ENCODE measurements at regions not wholly inside any gene's neighbourhood (a gene's known extent, or its start where the extent isn't known, plus 50 kb on each side); places are given as distances from the start of the nearest gene placed in this dataset.
"Not testable (repeated sequence)": the region's sequence is repeated elsewhere in the genome, so short reads cannot be mapped to it uniquely, and the experiment has no call there.

GRCh38 chr10:35933491-35933890, 291.4 kb upstream of the FZD8 start:
- intact Hi-C loops (cut with DNase I) = no loop called here
- TF ChIP-seq CTCF (IDR thresholded peaks at IDR 0.05) (no peak), POLR2A (IDR thresholded peaks at IDR 0.05) (no peak)
- ATAC-seq = no peak
- Histone ChIP-seq H3K27me3 (no peaks in the 10 kb centered on the region), H3K36me3 (replicated peaks in 1 of 2; ENCODE audit: insufficient read depth in 1 of 2, low read depth in 2 of 2) (no peaks in the 10 kb centered on the region), H3K27ac (no peak overlapping the region), H3K4me1 (no peaks in the 10 kb centered on the region), H3K9me3 (no peaks in the 10 kb centered on the region), H3K4me3 (no peak overlapping the region)
- WGBS, 2 donors = 69 to 81% methylated on average over 1 of the region's 1 CpG
- DNase-seq = no peak

- intact Hi-C loops (cut with DNase I); H3K27ac ChIP-seq; H3K36me3 ChIP-seq (replicated peaks in 1 of 2; ENCODE audit: insufficient read depth in 1 of 2, low read depth in 2 of 2); H3K4me3 ChIP-seq; H3K4me1 ChIP-seq; H3K27me3 ChIP-seq; H3K9me3 ChIP-seq; ATAC-seq; DNase-seq: not testable (repeated sequence)
- 74 to 77% methylated on average over 2 of the region's 2 CpGs for WGBS, 2 donors
Observed at GRCh38 chr10:35929962-35930361, 287.9 kb upstream of the FZD8 start.

GRCh38 chr10:35928748-35929147, 286.7 kb upstream of the FZD8 start:
- H3K36me3 ChIP-seq (replicated peaks in 1 of 2; ENCODE audit: insufficient read depth in 1 of 2, low read depth in 2 of 2) = no peaks in the 10 kb centered on the region
- no peak for ATAC-seq
- no peaks in the 10 kb centered on the region for H3K9me3 ChIP-seq
- H3K27ac ChIP-seq = no peak overlapping the region
- DNase-seq = no peak
- H3K4me1 ChIP-seq = no peaks in the 10 kb centered on the region
- H3K27me3 ChIP-seq = no peaks in the 10 kb centered on the region
- intact Hi-C loops (cut with DNase I) = no loop called here
- no peak overlapping the region for H3K4me3 ChIP-seq
- TF ChIP-seq CTCF (IDR thresholded peaks at IDR 0.05) (no peak), POLR2A (IDR thresholded peaks at IDR 0.05) (no peak)
- WGBS, 2 donors = 75 to 76% methylated on average over 6 of the region's 6 CpGs

GRCh38 chr10:35927990-35928488, 285.9 kb upstream of the FZD8 start:
- intact Hi-C loops (cut with DNase I) = no loop called here
- no peaks in the 10 kb centered on the region for H3K27me3 ChIP-seq
- H3K9me3 ChIP-seq = no peaks in the 10 kb centered on the region
- ATAC-seq (no peak), DNase-seq (no peak)
- WGBS, 2 donors = 83 to 86% methylated on average over 9 of the region's 9 CpGs
- TF ChIP-seq CTCF (IDR thresholded peaks at IDR 0.05) = no peak
- TF ChIP-seq POLR2A (IDR thresholded peaks at IDR 0.05) = no peak
- H3K4me3 ChIP-seq = no peak overlapping the region
- H3K4me1 ChIP-seq = no peaks in the 10 kb centered on the region
- H3K36me3 ChIP-seq (replicated peaks in 1 of 2; ENCODE audit: insufficient read depth in 1 of 2, low read depth in 2 of 2) = no peaks in the 10 kb centered on the region
- no peak overlapping the region for H3K27ac ChIP-seq

- TF ChIP-seq CTCF (IDR thresholded peaks at IDR 0.05) = no peak
- TF ChIP-seq POLR2A (IDR thresholded peaks at IDR 0.05) = no peak
- DNase-seq (no peak), ATAC-seq (no peak)
- Histone ChIP-seq H3K27me3 (no peaks in the 10 kb centered on the region), H3K4me3 (no peak overlapping the region), H3K27ac (no peak overlapping the region), H3K36me3 (replicated peaks in 1 of 2; ENCODE audit: insufficient read depth in 1 of 2, low read depth in 2 of 2) (no peaks in the 10 kb centered on the region), H3K4me1 (no peaks in the 10 kb centered on the region), H3K9me3 (no peaks in the 10 kb centered on the region)
- intact Hi-C loops (cut with DNase I) = no loop called here
- WGBS, 2 donors = 74 to 78% methylated on average over 6 to 7 of the region's 7 CpGs
Observed at GRCh38 chr10:35927341-35927740, 285.2 kb upstream of the FZD8 start.
